HUDEP-2 (cell line): ENCODE measurements at regions not wholly inside any gene's neighbourhood (a gene's known extent, or its start where the extent isn't known, plus 50 kb on each side); places are given as distances from the start of the nearest gene placed in this dataset.

Experiments
- DNase-seq, 76 experiments: peaks; one replicate each; lab custom pipeline; 2025; ENCODE audit not compliant: unreplicated experiment in 76 of 76; lab: John Stamatoyannopoulos, UW

DNA sequence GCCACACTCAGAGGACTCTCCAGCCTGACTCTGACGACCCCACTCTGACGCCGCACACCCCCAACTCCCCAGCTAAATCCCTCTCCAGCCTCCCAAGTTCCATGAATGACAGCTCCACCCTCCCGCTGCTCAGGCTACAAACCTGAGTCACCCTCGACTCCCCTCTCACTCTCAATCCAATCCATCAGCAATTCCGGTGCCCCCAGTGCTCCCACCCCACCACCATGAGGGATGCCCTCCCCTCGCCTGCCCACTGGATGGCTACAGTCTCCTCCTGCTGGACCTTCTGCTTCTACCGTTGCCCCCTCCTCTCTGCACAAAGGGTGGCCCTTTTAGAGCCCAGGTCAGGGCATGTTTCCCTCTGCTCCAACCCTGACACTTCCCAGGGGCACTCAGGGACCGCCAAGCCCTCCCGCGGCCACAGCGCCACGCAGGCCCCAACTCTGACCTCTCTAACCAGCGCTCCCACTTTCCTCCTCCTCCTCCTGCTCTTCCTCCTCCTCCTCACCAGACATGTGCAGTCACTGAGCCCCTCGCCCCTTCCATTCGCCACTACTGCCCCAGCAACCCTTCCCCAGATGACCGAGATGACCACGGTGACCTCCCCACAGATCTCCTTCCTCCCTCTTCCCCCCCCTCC is 69.5 kb upstream of the NUP50 start:
- DNase-seq: no peak

DNA sequence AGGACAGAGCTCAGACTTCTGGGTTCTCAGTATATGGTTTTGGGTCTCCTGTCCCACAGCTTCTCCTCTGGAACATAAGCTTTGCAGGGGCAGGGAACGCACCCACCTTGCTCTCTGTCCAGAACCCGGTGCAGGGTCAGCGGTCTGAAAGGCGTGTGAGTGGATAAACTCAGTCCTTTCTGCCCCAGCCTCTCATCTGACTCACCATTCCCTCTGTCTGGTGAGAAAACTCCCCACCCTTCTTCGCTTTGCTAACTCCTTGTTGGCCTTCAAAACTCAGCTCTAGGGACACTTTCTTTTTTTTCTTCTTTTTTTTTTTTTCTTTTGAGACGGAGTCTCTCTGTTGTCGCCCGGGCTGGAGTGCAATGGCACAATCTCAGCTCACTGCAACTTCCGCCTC is 68.9 kb upstream of the NUP50 start:
- no peak for DNase-seq

DNA sequence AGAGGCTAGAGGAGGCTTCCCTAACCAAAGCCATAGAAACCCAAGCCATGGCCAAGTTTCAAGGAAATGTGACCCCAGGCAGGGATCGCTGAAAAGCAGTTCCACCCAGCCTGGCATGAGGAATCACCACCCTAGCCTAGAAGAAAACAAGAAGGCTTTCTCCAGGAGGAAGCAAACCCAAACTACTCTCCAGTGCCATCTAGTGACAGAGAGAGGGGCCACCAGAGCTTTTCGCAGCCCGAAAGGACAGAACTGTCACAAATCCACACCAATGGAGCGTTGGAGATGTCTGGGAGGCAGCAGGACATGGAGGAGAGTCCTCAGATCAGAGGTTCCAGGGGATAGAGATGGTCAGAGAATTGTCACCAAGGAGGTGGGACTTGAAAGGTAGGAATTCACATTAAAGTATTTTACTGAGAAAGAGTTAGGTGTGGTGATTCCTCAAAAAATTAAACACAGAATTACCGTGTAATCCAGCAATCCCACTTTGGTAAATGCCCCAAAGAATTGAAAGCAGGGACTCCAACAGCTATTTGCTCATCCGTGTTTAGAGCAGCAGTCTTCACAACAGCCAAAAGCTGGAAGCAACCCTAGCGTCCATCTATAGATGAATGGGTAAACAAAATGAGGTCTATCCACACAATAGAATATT is 67.3 kb upstream of the NUP50 start:
- peak in 47 of 76 experiments; percentile 2 to 61 (median 23) for DNase-seq

DNA sequence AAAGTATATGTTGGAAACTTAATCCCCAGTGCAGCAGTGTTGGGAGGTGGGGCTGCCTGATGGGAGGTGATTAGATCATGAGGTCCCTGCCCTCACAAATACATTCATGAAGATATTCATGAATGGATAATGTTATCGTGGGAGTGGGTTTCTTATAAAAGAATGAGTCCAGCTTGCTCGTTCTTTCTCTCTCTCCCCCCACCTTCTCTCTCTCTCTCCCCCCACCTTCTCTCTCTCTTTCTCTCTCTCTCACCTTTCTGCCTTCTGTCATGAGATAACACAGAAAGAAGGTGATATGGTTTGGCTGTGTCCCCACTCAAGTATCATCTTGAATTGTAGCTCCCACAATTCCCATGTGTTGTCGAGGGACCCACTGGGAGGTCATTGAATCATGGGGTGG is 66.7 kb upstream of the NUP50 start:
- no peak for DNase-seq

DNA sequence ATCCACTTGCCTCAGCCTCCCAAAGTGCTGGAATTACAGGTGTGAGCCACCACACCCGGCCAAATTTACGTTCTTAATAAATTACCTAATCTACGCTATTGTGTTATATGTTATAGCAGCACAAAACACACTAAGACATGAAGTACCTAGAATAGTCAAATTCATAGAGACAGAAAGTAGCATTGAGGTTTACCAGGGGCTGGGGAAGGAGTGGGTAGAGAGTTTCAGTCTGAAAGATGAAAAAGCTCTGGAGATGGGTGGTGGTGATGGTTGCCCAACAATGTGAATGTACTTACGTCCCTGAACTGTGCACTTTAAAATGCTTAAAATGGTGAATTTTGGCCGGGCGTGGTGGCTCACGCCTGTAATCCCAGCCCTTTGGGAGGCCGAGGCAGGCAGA is 65.7 kb upstream of the NUP50 start:
- DNase-seq: no peak

DNA sequence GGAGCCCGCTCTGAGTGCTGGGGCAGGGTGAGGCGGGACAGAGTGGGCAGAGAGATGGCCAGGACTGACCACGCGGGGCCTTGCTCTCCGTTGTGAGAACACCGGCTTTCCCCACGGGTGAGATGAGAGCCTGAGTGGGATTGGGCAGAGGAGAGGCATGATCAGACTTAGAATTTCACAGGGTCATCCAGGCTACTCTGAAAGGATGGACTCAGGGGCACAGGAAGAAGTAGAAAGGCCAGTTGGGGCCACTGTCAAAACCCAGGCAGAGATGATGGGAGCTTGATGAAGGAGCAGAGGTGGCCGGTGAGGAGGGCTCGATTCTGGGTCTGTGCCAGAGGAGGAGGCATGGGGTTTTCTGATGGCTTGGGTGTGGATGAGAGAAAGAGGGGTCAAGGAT is 63.8 kb upstream of the NUP50 start:
- DNase-seq: no peak

DNA sequence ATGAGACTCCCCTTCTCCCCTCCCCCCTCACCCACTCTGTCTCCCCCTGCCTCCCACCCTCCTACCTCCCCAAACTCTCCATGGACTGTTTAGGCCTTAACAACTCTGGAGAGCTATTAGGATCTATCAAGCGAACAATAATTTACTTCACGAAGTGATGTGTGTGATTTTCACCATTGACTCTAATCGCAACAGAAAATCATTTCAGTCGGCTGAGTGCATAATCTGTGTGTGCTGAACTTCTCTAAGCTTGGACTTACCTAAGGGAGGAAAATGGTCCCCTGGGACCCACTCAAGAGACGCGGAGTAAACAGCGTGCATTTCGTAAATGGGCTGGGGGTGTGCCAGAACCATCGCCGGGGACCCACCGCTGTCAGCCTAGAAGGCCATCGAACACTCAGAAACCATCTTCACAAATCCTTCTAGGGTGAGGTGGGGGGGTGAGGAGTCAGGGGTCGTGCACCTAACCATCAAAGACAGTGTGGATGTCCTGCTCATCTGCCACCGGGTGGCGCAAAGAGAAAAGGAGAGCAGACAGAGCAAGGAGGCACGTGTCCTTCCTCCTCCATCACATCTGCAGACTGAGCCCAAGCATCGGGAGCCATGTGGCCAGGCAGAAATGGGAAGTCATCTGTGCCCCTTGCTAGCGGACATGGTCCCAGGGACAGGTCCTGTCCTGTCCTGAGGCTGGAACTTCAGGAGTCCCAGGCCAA is 62.1 kb upstream of the NUP50 start:
- DNase-seq: peak in 55 of 76 experiments; percentile 2 to 55 (median 29)

DNA sequence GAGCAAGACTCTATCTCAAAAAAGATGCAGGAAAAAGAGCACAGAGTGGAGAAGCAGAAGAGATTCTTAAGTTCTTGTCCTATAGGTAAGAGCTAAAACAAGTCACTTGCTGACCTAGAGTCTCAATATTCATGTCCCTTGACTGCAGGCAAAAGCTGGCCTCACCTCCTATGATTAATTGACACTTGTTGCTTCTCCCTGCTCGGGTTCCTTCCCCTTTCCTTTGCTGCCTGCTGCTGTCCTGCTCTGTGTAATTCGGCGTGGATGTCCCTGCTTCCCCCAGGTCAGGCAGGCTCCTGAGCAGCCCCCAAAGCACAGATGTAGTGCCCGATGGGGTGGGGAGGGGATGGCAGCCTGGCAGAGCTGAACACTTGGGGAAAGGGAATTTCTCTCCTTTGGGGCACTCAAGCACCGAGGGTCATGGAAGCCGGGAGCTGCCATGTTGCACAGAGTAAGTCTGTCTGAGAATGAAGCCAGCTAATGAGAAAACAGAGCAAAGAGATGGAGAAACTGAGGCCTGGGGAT is 60.8 kb upstream of the NUP50 start:
- DNase-seq: no peak

DNA sequence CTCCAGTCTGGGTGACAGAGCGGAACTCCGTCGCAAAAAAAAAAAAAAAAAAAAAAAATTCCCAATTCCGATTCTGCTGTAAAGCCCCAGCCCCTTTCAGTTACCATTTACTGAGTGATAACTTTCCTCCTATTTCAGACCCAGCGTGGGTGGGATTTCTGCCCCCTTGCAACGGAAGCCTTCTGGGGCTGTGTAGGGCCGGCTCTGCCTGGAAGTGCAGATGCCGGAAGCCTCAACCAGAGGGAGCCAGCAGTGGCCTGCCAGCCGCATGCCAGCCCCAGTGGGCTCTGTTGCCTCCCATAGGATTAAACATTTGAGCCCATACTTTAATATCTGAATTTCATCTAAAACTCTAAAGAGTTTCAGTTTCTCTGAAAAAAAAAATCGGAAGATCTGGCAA is 60.0 kb upstream of the NUP50 start:
- no peak for DNase-seq

DNA sequence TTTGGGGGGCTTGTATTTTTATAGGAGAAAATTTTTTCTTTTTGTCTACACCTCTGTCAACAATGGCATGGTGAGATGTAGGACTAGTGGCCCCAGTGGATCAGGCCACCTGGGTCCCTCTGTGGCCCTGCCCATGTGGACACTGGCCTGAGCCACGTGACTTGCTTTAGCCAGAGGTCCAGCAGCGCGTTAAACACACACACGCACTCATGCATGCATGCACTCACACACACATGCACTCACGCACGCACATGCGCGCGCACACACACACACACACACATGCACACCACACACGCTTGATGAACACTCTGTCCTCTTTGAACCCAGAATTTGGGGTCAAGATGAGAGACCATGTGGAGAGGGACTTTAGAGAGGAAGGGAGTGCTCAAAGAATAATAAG is 59.4 kb upstream of the NUP50 start:
- no peak for DNase-seq

DNA sequence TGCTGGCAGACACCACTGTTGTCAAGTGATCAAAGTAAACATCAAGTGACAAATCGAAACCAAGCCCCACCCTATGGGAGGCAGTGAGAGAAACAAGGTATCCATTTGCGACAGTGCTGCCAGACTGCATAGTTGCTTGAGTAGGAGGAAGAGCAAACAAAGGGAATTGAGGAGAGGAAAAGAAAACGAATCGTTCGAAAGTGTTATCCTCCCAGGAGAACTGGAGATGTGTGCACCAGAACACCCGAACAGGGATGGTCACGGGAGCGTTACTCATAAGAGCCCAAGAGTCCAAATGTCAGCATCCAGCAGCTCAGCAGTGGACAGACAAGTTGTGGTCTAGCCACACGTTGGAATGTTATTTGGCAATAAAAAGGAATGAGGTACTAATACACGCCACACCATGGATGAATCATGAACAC is 58.4 kb upstream of the NUP50 start:
- no peak for DNase-seq

DNA sequence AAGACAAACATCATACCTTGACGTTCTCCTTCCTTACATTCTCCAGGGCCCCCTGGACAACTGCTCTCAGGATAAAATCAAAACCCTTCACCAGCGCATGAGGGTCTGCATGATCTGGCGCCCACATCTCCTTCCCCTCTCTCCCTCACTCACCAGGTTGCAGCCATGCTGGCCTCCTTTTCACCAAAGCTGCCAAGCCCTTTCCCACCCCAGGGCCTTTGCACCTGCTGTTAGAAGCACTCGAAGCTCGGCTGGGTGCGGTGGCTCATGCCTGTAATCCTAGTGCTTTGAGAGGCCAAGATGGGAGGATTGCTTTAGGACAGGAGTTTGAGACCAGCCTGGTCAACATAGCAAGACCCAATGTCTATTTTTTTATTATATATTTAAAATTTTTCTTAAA is 56.1 kb upstream of the NUP50 start:
- DNase-seq: no peak

DNA sequence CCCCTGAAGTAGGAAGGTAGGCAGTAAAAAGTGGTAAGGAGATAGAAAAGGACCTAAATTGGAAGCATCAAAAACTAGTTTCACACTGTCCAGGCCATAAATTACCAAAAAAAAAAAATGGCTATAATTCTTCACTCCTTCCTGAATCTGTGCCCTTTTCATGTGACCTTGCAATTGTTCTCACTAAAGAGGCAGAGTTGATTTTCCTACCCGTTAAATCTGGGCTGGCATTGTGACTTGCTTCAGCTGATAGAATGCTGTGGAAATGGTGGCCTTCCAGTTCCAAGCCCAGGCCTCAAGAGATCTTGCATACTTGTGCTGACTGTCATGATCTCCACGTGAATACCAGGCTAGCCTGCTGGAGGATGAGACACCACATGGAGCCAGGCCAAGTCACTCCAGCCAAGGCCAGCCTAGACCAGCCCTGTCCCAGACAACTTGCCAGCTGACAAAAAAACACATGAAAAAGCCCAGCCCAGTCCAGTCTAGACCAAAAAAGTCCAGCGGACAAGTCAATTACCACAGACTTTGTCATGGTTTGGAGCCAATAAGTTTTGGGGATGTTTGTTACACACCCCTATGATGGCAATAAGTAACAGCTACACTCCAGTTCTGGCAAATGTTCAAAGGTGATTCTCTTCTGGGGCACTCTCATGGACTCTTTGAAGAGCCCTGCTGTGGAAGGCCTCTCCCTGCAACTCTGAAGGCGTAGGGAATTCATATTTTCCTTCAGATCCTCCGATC is 51.4 kb upstream of the NUP50 start:
- DNase-seq: no peak
